Endometrial microvascular endothelial cells (primary cell): ENCODE measurements at regions not wholly inside any gene's neighbourhood (a gene's known extent, or its start where the extent isn't known, plus 50 kb on each side); places are given as distances from the start of the nearest gene placed in this dataset.
"Not testable (repeated sequence)": the region's sequence is repeated elsewhere in the genome, so short reads cannot be mapped to it uniquely, and the experiment has no call there.

ENCODE experiments used
- in situ Hi-C: cut with HindIII; loops from 2 replicates; pipeline ENCODE4 v1.10.0; 2017; ENCODE audit warnings: low sequenced_read_pairs, low pct_unique_long_range_greater_than_20kb; ENCODE audit errors: inconsistent ontology term

- in situ Hi-C loops, result no loop called here
Observed at GRCh38 chr15:95758451-95758850, 572.0 kb upstream of the NR2F2 start.

- in situ Hi-C loops, result no loop called here
Observed at GRCh38 chr15:95758851-95759250, 571.6 kb upstream of the NR2F2 start.

- in situ Hi-C loops, result no loop called here
Observed at GRCh38 chr15:95760508-95760907, 570.0 kb upstream of the NR2F2 start.

GRCh38 chr15:95761501-95762165 lies 568.9 kb upstream of the NR2F2 start:
- in situ Hi-C loops, result no loop called here

- in situ Hi-C loops, result no loop called here
Observed at GRCh38 chr15:95763426-95763825, 567.1 kb upstream of the NR2F2 start.

- in situ Hi-C loops, result no loop called here
Observed at GRCh38 chr15:95765161-95765560, 565.3 kb upstream of the NR2F2 start.

GRCh38 chr15:95770196-95770595 lies 560.3 kb upstream of the NR2F2 start:
- in situ Hi-C loops, result no loop called here

GRCh38 chr15:95772982-95773381 lies 557.5 kb upstream of the NR2F2 start:
- in situ Hi-C loops, result no loop called here

GRCh38 chr15:95784508-95784907 lies 546.0 kb upstream of the NR2F2 start:
- in situ Hi-C loops, result no loop called here

GRCh38 chr15:95785276-95785675 lies 545.2 kb upstream of the NR2F2 start:
- in situ Hi-C loops, result not testable (repeated sequence)

- in situ Hi-C loops, result no loop called here
Observed at GRCh38 chr15:95793231-95793630, 537.3 kb upstream of the NR2F2 start.

- in situ Hi-C loops, result no loop called here
Observed at GRCh38 chr15:95795386-95795785, 535.1 kb upstream of the NR2F2 start.

- in situ Hi-C loops, result no loop called here
Observed at GRCh38 chr15:95799286-95800200, 531.0 kb upstream of the NR2F2 start.

- in situ Hi-C loops, result no loop called here
Observed at GRCh38 chr15:95804484-95804883, 526.0 kb upstream of the NR2F2 start.

GRCh38 chr15:95812491-95812890 lies 518.0 kb upstream of the NR2F2 start:
- in situ Hi-C loops, result no loop called here

- in situ Hi-C loops, result no loop called here
Observed at GRCh38 chr15:95814908-95815307, 515.6 kb upstream of the NR2F2 start.

- in situ Hi-C loops, result no loop called here
Observed at GRCh38 chr15:95816591-95816990, 513.9 kb upstream of the NR2F2 start.

GRCh38 chr15:95822961-95823360 lies 507.5 kb upstream of the NR2F2 start:
- in situ Hi-C loops, result no loop called here

GRCh38 chr15:95825208-95825607 lies 505.3 kb upstream of the NR2F2 start:
- in situ Hi-C loops, result no loop called here

- in situ Hi-C loops, result no loop called here
Observed at GRCh38 chr15:95825671-95826411, 504.7 kb upstream of the NR2F2 start.
